22Rv1 (cell line): ENCODE measurements at regions not wholly inside any gene's neighbourhood (a gene's known extent, or its start where the extent isn't known, plus 50 kb on each side); places are given as distances from the start of the nearest gene placed in this dataset.
"Not testable (repeated sequence)": the region's sequence is repeated elsewhere in the genome, so short reads cannot be mapped to it uniquely, and the experiment has no call there.

ENCODE experiments used
- H3K27ac ChIP-seq: fragments of 450-650 bp; 2 replicates; pipeline ENCODE4 v1.5.1; 2017
- ZFX ChIP-seq: fragments of 450-650 bp; IDR thresholded peaks from 2 replicates; pipeline ENCODE4 v1.6.1; 2017; ENCODE audit warnings: antibody characterized with exemption, borderline replicate concordance
- TF ChIP-seq, protein P1 (sequence below): fragments of 450-650 bp; IDR thresholded peaks from 2 replicates; pipeline ENCODE4 v1.5.1; 2017; ENCODE audit warnings: mild to moderate bottlenecking

DNA sequence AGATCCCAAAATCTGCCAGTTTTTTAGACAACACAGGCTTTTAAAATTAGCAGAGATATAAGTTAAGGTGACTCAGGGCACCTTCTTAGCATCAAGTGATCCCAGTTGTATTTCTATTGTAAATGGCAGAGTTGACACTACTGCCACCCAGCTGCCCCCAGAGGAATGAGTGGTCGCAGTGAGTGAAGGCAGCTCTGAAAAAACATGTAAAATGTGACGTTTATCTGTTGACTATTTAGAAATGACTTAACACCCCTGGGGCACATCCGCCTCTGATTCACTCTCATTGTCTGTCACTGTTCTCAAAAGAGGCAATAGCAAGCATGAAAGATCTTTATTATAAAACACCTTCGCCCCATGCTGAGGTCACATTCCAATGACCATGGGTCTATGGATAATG lies 592.4 kb downstream of the ACTRT1 start:
- H3K27ac ChIP-seq, result no peak overlapping the region
- TF ChIP-seq, protein P1, sequence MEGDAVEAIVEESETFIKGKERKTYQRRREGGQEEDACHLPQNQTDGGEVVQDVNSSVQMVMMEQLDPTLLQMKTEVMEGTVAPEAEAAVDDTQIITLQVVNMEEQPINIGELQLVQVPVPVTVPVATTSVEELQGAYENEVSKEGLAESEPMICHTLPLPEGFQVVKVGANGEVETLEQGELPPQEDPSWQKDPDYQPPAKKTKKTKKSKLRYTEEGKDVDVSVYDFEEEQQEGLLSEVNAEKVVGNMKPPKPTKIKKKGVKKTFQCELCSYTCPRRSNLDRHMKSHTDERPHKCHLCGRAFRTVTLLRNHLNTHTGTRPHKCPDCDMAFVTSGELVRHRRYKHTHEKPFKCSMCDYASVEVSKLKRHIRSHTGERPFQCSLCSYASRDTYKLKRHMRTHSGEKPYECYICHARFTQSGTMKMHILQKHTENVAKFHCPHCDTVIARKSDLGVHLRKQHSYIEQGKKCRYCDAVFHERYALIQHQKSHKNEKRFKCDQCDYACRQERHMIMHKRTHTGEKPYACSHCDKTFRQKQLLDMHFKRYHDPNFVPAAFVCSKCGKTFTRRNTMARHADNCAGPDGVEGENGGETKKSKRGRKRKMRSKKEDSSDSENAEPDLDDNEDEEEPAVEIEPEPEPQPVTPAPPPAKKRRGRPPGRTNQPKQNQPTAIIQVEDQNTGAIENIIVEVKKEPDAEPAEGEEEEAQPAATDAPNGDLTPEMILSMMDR, result peak; percentile 22; the same call in 1 of the 2 replicates
- TF ChIP-seq ZFX, result no peak

DNA sequence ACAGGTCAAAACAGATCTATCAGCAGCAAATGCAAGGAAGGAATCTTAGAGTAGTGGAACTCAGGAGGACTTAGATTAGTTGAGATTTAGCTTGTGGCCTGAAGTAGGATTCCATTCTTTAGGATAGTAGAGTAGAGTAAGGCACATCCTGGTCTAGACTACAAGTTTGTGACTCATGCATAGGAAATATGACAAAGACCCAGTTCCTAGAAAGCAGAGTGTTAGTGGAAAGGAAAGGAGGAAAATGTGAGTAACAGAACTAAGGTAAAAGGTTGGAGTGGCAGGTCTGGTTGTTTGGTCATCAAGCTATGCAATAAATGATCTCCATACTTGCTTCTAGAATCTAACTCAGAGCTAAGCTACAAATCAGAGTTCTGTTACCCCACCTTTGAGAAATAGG lies 595.0 kb downstream of the ACTRT1 start:
- no peak for TF ChIP-seq ZFX
- TF ChIP-seq, protein P1, result no peak
- H3K27ac ChIP-seq, result no peak overlapping the region

DNA sequence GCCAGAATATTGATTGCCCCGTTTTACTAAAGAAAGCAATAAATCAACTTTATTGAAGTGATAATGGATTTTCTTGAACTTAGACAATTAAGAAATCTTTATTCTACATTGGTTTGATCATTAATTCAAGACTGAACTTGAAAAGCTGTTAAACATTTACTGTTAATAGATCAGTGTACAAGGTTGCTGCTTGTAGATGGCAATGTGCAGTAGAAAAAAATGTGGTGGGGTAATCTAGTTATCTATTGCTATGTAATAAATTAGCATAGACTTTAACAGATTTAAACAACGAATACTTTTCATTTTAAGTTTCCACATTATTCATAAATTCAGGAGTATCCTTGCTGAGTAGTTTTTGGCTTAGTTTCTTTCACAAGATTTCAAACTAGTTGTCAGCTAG lies 612.5 kb downstream of the ACTRT1 start:
- H3K27ac ChIP-seq, result no peak overlapping the region
- TF ChIP-seq ZFX, result no peak
- TF ChIP-seq, protein P1, result no peak

DNA sequence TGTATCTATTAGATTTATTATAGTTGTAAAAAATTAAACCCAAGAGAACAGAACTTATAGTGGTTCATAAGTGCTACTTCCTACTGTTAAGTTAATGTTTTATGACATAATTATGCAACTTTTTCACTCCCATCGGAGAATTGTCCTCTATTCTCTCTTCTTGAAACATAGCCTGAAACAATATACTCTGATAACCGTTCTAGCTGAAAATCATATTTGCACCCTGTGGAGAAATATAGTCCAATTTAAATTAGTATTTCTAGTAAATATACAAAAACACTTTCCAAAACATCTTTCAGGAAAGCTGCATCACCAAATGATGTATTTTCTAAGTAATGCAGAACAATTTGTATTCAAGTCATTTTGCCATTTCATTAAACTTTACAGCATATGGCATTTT lies 586.4 kb downstream of the PRR32 start:
- H3K27ac ChIP-seq, result no peak overlapping the region
- TF ChIP-seq ZFX, result no peak
- TF ChIP-seq, protein P1, result no peak

DNA sequence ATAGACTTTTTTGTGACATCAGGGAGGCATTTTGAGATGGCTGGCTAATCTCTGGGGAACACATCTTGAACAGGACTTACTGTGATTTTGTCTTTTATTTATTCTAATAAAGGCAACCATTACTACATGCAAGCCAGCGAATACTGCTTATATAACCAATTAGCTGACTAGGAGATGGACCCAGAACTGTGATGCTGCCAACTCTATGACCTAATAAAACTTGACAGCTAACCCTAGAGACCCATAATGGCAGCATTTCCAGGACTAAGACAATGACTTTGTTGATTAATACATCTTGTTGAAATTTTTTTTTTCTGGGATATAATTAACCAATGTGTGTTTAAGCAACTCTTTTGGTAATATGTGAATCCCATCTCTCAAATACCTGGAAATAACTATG lies 584.6 kb downstream of the PRR32 start:
- no peak for TF ChIP-seq ZFX
- TF ChIP-seq, protein P1, result no peak
- H3K27ac ChIP-seq, result no peak overlapping the region

DNA sequence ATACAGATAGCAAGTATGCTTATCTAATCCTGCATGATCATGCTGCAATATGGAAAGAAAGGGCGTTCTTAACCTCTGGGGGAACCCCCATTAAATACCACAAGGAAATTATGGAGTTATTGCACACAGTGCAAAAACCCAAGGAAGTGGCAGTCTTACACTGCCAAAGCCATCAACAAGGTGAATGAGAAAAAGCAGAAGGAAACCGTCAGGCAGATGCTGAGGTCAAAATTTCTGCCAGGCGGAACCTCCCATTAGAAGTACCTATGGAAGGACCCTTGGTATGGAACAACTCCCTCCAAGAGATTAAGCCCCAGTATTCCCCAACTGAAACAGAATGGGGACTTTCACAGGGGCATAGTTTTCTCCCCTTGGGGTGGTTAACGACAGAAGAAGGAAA lies 580.7 kb downstream of the PRR32 start:
- H3K27ac ChIP-seq, result not testable (repeated sequence)

DNA sequence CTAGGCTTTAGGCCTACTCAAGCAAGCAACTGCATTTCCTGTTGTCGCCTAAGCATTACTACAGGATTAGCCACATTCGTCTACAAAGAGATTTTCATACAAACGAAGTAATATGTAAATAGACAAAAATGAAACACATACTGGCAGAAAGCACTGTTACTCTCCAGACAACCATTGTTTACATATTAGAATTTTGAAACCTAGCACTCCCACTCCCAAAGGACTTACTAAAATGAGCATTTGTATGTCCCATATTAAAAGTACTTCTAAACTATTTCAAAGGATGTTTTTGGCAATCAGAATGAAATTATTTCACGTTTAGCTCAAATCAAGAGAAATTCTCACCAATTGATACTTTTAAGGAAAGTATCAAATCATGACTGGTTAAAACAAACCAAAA lies 570.8 kb downstream of the PRR32 start:
- TF ChIP-seq ZFX, result no peak
- TF ChIP-seq, protein P1, result no peak

DNA sequence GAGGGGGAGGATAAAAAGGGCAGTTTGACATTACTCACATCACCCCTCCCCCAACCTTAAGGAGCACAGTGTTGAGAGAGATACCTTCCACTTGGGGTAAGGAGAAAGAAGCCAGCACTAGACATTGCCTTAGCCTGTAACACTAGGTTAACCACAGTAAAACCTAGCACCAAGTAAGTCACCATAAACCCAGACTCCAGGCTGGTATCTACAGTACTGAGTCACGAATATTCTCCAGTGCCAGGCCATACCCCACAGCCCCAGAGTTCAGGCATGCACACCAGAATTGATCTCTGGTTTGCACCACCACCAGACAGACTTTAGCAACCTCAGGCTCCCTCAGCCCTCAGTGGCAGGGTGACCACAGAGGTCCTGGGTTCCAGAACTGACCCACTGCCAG lies 570.4 kb downstream of the PRR32 start:
- no peak for TF ChIP-seq ZFX
- TF ChIP-seq, protein P1, result no peak
- H3K27ac ChIP-seq, result no peak overlapping the region

More for the DNA sequence above, 570.8 kb downstream of the PRR32 start:
- H3K27ac ChIP-seq, result no peak overlapping the region
